K562 (cell line): ENCODE measurements at regions not wholly inside any gene's neighbourhood (a gene's known extent, or its start where the extent isn't known, plus 50 kb on each side); places are given as distances from the start of the nearest gene placed in this dataset.

Experiments used
- ATAC-seq: fragments of 200-7000 bp; cut with Tn5 transposase; 3 replicates; pipeline ENCODE4 v1.9.1; 2020; ENCODE audit warnings: moderate library complexity
- BruUV-seq: library from RNA; stranded (reverse); fragments of 400-500 nt; replicated peaks from 2 replicates; lab custom pipeline; 2021; lab: Mats Ljungman, UMichigan
- CTCF ChIA-PET: fragments of 300-600 bp; formaldehyde crosslinking; extraction: SDS; loops from one replicate; lab custom pipeline; 2021; ENCODE audit warnings: low intra/inter-chr PET ratio; lab: Yijun Ruan, JAX
- POLR2A ChIA-PET: fragments of 300-600, 350-650 bp; sonication (Branson Sonifier 250); formaldehyde crosslinking; extraction: SDS; loops from one replicate; lab custom pipeline; 2021; ENCODE audit warnings: antibody characterized with exemption, inconsistent platforms; lab: Yijun Ruan, JAX
- DNase-seq, 4 experiments: peaks; one replicate each; pipeline versions ENCODE4 v3.0.0 to v3.0.0-alpha.2; 2011 to 2018; ENCODE audit warnings: low spot score in 3 of 4, mixed read lengths in 3 of 4; ENCODE audit errors: extremely low read depth in 1 of 4
- FAIRE-seq: peaks from 2 replicates; lab custom pipeline; 2011; peaks lifted over from hg19 to GRCh38; lab: Jason Lieb, UNC
- H2AFZ ChIP-seq: 2 replicates; pipeline ENCODE4 v1.6.0; 2011; ENCODE audit warnings: low read depth, low read length, control low read depth, inconsistent platforms
- H3K27ac ChIP-seq: fragments of 200-600 bp; 3 replicates; pipeline ENCODE4 v1.8.0; 2011; ENCODE audit warnings: low read depth, mild to moderate bottlenecking, control low read depth, inconsistent platforms, low read length, moderate library complexity, mixed read lengths; ENCODE audit errors: extremely low read depth
- H3K27me3 ChIP-seq, 2 experiments: fragments of 300-600 bp in 1 of 2; 2 replicates in 1 of 2; 3 replicates in 1 of 2; pipeline versions ENCODE4 v1.6.0 to v1.8.0; 2011; ENCODE audit warnings: inconsistent platforms in 2 of 2, low read length in 2 of 2, mild to moderate bottlenecking in 1 of 2, mixed read lengths in 1 of 2, moderate library complexity in 1 of 2; ENCODE audit not compliant: control insufficient read depth in 2 of 2, insufficient read depth in 2 of 2
- H3K36me3 ChIP-seq: fragments of 300-600 bp; 3 replicates; pipeline ENCODE4 v1.8.0; 2011; ENCODE audit warnings: mild to moderate bottlenecking, low read length, inconsistent platforms; ENCODE audit not compliant: control insufficient read depth, insufficient read depth
- H3K4me1 ChIP-seq, 2 experiments: fragments of 200-600 bp in 1 of 2; replicated peaks in 1 of 2; 2 replicates in 1 of 2; 3 replicates in 1 of 2; pipeline versions ENCODE4 v1.5.1 to v1.8.0; 2011; ENCODE audit warnings: inconsistent platforms in 2 of 2, low read length in 2 of 2, mild to moderate bottlenecking in 1 of 2, mixed read lengths in 1 of 2, moderate library complexity in 1 of 2; ENCODE audit not compliant: control insufficient read depth in 2 of 2, insufficient read depth in 2 of 2
- H3K4me2 ChIP-seq: 2 replicates; pipeline ENCODE4 v1.6.1; 2011; ENCODE audit warnings: low read length, control low read depth, inconsistent platforms, mixed read lengths; ENCODE audit not compliant: insufficient read depth
- H3K4me3 ChIP-seq: fragments of 200-600 bp; sonication (generic), shearing (Covaris generic); 2 replicates; pipeline ENCODE4 v1.5.1; 2016; ENCODE audit warnings: control low read depth, inconsistent platforms
- H3K79me2 ChIP-seq: fragments of 200-600 bp; 3 replicates; pipeline ENCODE4 v1.8.0; 2011; ENCODE audit warnings: low read length, inconsistent platforms; ENCODE audit not compliant: control insufficient read depth, insufficient read depth
- H3K9ac ChIP-seq, 2 experiments: 2 replicates each; pipeline versions ENCODE4 v1.6.0 to v1.6.1; 2011; ENCODE audit warnings: low read depth in 2 of 2, low read length in 2 of 2, control low read depth in 1 of 2, inconsistent platforms in 1 of 2, mild to moderate bottlenecking in 1 of 2, mixed read lengths in 1 of 2; ENCODE audit not compliant: insufficient read depth in 1 of 2
- H3K9me1 ChIP-seq: one replicate; pipeline ENCODE4 v1.6.0; 2011; ENCODE audit warnings: inconsistent platforms, mild to moderate bottlenecking, low read length, moderate library complexity; ENCODE audit not compliant: control insufficient read depth, insufficient read depth
- H3K9me3 ChIP-seq: replicated peaks from 2 replicates; pipeline ENCODE4 v1.5.1; 2011; ENCODE audit warnings: low read depth, low read length, inconsistent platforms; ENCODE audit not compliant: control insufficient read depth, insufficient read depth
- H4K20me1 ChIP-seq: replicated peaks from 2 replicates; pipeline ENCODE4 v1.6.1; 2011; ENCODE audit warnings: low read length, inconsistent platforms, mixed read lengths; ENCODE audit not compliant: control insufficient read depth, insufficient read depth
- ERF ChIP-seq: fragments of 450-650 bp; formaldehyde crosslinking; IDR thresholded peaks from 2 replicates; pipeline ENCODE4 v1.4.0; 2020; ENCODE audit warnings: mild to moderate bottlenecking, mixed read lengths
- FOXM1 ChIP-seq, 2 experiments: fragments of 450-650 bp in 1 of 2; sonication (generic) in 1 of 2; formaldehyde crosslinking in 1 of 2; IDR thresholded peaks; 2 replicates each; pipeline versions ENCODE4 v1.6.1 to v1.9.0; 2017 to 2022; ENCODE audit warnings: low read depth in 2 of 2, mild to moderate bottlenecking in 2 of 2, missing genetic modification reagents in 1 of 2, moderate library complexity in 1 of 2
- MYC ChIP-seq, 2 experiments: fragments of 250-450 bp in 1 of 2; sonication (Bioruptor Pico) in 1 of 2; IDR thresholded peaks; 2 replicates each; pipeline versions ENCODE4 v1.5.1 to v1.6.1; 2012 to 2021; ENCODE audit warnings: low read depth in 2 of 2, borderline replicate concordance in 1 of 2, improper control_type of control experiment in 1 of 2, low read length in 1 of 2, mild to moderate bottlenecking in 1 of 2, moderate library complexity in 1 of 2
- NKRF ChIP-seq: fragments of 450-650 bp; IDR thresholded peaks from 2 replicates; pipeline ENCODE4 v1.6.1; 2016; ENCODE audit warnings: borderline replicate concordance
- PHF8 ChIP-seq: fragments of 200-600 bp; sonication (generic); IDR thresholded peaks from 2 replicates; pipeline ENCODE4 v1.6.1; 2012; ENCODE audit warnings: mixed run types, mild to moderate bottlenecking, inconsistent platforms, low read length, moderate library complexity, borderline replicate concordance
- RBM25 ChIP-seq: fragments of 200-400 bp; formaldehyde crosslinking; IDR thresholded peaks from 2 replicates; pipeline ENCODE4 v1.6.1; 2018; ENCODE audit warnings: low read length, low read depth, moderate library complexity; ENCODE audit not compliant: severe bottlenecking
- STAG1 ChIP-seq: sonication (generic); formaldehyde crosslinking; IDR thresholded peaks from 2 replicates; pipeline ENCODE4 v1.5.0; 2020; ENCODE audit warnings: missing genetic modification reagents, borderline replicate concordance
- whole genome bisulfite sequencing: fragments of 100-300 bp; shearing (Covaris generic); methylation state at CpG from one replicate; pipeline ENCODE4 v1.1.6; 2016; ENCODE audit warnings: low coverage, mixed read lengths; ENCODE audit not compliant: insufficient coverage; ENCODE audit errors: missing lambda C conversion rate; 5-methylcytosine and 5-hydroxymethylcytosine counted together
- in situ Hi-C: fragments of 300-500 bp; cut with MboI; formaldehyde crosslinking; loops from 4 replicates; pipeline ENCODE4 v1.15.0; 2018; ENCODE audit warnings: inconsistent platforms, mixed read lengths
- intact Hi-C: fragments of 100-400 bp; cut with micrococcal nuclease; formaldehyde crosslinking; loops from 2 replicates; pipeline ENCODE4 v1.14.2; 2022

- BruUV-seq, result no TSS peak
- ATAC-seq, result no peak
- WGBS, result 0% methylated on average over 15 of the region's 15 CpGs
- Histone ChIP-seq H3K36me3 (no peaks in the 10 kb centered on the region), H3K4me1 (peaks cover 0 to 11% of the 10 kb centered on the region in 2 experiments; a peak in 2 of 5 replicates), H3K27ac (no peak overlapping the region), H3K9me3 (no peaks in the 10 kb centered on the region), H4K20me1 (no peaks in the 10 kb centered on the region; the same call in 1 of the 2 replicates), H3K4me3 (no peak overlapping the region), H2AFZ (no peak overlapping the region), H3K9me1 (no peaks in the 10 kb centered on the region), H3K79me2 (no peaks in the 10 kb centered on the region), H3K9ac (no peak overlapping the region; a peak in 1 of 4 replicates), H3K27me3 (peaks cover 17 to 76% of the 10 kb centered on the region in 2 experiments; a peak in 3 of 5 replicates), H3K4me2 (no peak overlapping the region)
- intact Hi-C loops (no loop called here), in situ Hi-C loops (no loop called here)
- TF ChIP-seq PHF8 (no peak), STAG1 (CRISPR knock-in tag) (no peak), RBM25 (no peak), ERF (no peak), NKRF (no peak), MYC (IDR thresholded peaks at IDR 0.05; ENCODE audit: low read depth, low read length) (no peak), MYC (CRISPR knock-in tag; IDR thresholded peaks at IDR 0.05; ENCODE audit: borderline replicate concordance, low read depth) (no peak), FOXM1 (IDR thresholded peaks at IDR 0.05; ENCODE audit: low read depth) (no peak), FOXM1 (CRISPR knock-in tag; IDR thresholded peaks at IDR 0.05; ENCODE audit: low read depth) (no peak)
- no peak for DNase-seq
- FAIRE-seq, result no peak
- POLR2A ChIA-PET, result interaction anchor here (0.6 to 1.0 kb wide), 2 partner anchors 9 to 871 kb away, joined by 3 read pairs; no protein-coding TSS in a partner anchor
- CTCF ChIA-PET, result no interaction called here
These were observed 79.4 kb upstream of the TTC34 start for GRCh38 chr1:2880812-2881295.
